ENCODE measurements at regions not wholly inside any gene's neighbourhood (a gene's known extent, or its start where the extent isn't known, plus 50 kb on each side); places are given as distances from the start of the nearest gene placed in this dataset.

GRCh38 chr14:94679937-94680861, 68.0 kb downstream of the SERPINA3 start (continued):
- TF ChIP-seq THRA (CRISPR knock-in tag; IDR thresholded peaks at IDR 0.05; ENCODE audit: borderline replicate concordance), result peak; percentile 35; the same call in 1 of the 2 replicates
- no peak for TF ChIP-seq HNRNPL (IDR thresholded peaks at IDR 0.05; ENCODE audit: low read depth, low read length)
- no peak for TF ChIP-seq ZNF432 (CRISPR knock-in tag; IDR thresholded peaks at IDR 0.05; ENCODE audit: borderline replicate concordance)
- TF ChIP-seq GTF3A (CRISPR knock-in tag; conservative IDR thresholded peaks at IDR 0.05), result no peak
- no peak for TF ChIP-seq MTF2 (CRISPR knock-in tag; IDR thresholded peaks at IDR 0.05; ENCODE audit: borderline replicate concordance)
- TF ChIP-seq DPF2 (CRISPR knock-in tag; IDR thresholded peaks at IDR 0.05; ENCODE audit: borderline replicate concordance, low read depth), result peak; percentile 48; the same call in 1 of the 2 replicates
- no peak for TF ChIP-seq ZUFSP (CRISPR knock-in tag; IDR thresholded peaks at IDR 0.05; ENCODE audit: borderline replicate concordance)
- TF ChIP-seq KDM5B (CRISPR knock-in tag; IDR thresholded peaks at IDR 0.05; ENCODE audit: borderline replicate concordance), result no peak
- TF ChIP-seq HDAC6 (IDR thresholded peaks at IDR 0.05; ENCODE audit: low read depth, low read length), result no peak
- TF ChIP-seq MXD4 (CRISPR knock-in tag; IDR thresholded peaks at IDR 0.05), result no peak
- TF ChIP-seq FOXC1 (CRISPR knock-in tag; IDR thresholded peaks at IDR 0.05; ENCODE audit: borderline replicate concordance), result no peak
- 0 out of 2 replicates have a peak, but pooled peaks have one; percentile 13 for TF ChIP-seq ZNF317 (CRISPR knock-in tag; IDR thresholded peaks at IDR 0.05)
- no peak for TF ChIP-seq KDM4B (CRISPR knock-in tag; IDR thresholded peaks at IDR 0.05)
- TF ChIP-seq LRRFIP1 (CRISPR knock-in tag; conservative IDR thresholded peaks at IDR 0.05), result no peak
- TF ChIP-seq ZBTB39 (CRISPR knock-in tag; IDR thresholded peaks at IDR 0.05), result no peak
- TF ChIP-seq CREB3 (CRISPR knock-in tag; IDR thresholded peaks at IDR 0.05), result no peak
- TF ChIP-seq SIX1 (CRISPR knock-in tag; IDR thresholded peaks at IDR 0.05; ENCODE audit: borderline replicate concordance), result no peak
- TF ChIP-seq ZNF597 (CRISPR knock-in tag; IDR thresholded peaks at IDR 0.05), result no peak

Data from HepG2 (cell line).